Mammary epithelial cell (primary cell): ENCODE measurements at regions not wholly inside any gene's neighbourhood (a gene's known extent, or its start where the extent isn't known, plus 50 kb on each side); places are given as distances from the start of the nearest gene placed in this dataset.

ENCODE experiments used
- EZH2 ChIP-seq: IDR thresholded peaks from 2 replicates; pipeline ENCODE4 v1.6.1; 2012; ENCODE audit warnings: low read length, inconsistent platforms, borderline replicate concordance
- TF ChIP-seq, protein P1 (sequence below), 2 donors: IDR thresholded peaks in 1 of 2; conservative IDR thresholded peaks in 1 of 2; 2 replicates each; pipeline ENCODE4 v1.5.1; 2011 to 2012; ENCODE audit warnings: inconsistent platforms in 2 of 2, low read length in 2 of 2, mild to moderate bottlenecking in 2 of 2, control low read depth in 1 of 2, low read depth in 1 of 2; ENCODE audit not compliant: insufficient read depth in 1 of 2; ENCODE audit errors: extremely low read depth in 1 of 2

DNA sequence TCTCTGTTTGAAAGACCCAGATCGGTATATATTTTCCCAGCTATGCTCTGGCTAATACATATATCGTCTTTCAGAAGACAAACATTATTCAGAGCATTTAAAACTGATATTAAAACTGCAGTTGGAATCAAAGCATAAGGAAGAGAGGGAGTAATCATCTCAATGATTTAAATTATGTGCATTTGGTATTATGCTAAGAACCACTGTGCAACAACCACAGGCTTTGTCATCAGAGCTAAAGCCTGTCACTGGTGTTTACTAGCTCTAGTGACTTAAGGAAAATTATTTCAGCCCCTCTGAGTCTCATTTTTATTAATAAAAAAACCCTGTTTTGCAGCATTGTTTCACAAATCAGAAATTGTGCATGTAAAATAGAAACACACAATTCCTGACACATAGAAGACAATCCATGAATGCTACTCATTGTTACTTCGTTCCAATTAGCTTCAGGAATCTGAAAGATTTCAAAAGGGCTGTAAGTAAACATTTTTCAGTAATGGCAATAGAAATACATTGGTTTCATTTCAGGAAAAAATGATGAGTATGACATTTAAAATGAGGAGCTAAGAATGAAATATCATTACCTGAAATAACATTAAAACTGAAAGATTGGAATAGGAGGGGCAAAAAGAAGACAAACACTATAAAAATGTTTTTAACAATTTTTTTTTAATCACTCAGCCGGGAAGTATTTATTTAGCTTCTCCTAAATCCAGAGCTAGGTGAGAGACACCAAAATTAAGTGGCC is 136.5 kb upstream of the ADAMTS18 start:
- TF ChIP-seq, protein P1, sequence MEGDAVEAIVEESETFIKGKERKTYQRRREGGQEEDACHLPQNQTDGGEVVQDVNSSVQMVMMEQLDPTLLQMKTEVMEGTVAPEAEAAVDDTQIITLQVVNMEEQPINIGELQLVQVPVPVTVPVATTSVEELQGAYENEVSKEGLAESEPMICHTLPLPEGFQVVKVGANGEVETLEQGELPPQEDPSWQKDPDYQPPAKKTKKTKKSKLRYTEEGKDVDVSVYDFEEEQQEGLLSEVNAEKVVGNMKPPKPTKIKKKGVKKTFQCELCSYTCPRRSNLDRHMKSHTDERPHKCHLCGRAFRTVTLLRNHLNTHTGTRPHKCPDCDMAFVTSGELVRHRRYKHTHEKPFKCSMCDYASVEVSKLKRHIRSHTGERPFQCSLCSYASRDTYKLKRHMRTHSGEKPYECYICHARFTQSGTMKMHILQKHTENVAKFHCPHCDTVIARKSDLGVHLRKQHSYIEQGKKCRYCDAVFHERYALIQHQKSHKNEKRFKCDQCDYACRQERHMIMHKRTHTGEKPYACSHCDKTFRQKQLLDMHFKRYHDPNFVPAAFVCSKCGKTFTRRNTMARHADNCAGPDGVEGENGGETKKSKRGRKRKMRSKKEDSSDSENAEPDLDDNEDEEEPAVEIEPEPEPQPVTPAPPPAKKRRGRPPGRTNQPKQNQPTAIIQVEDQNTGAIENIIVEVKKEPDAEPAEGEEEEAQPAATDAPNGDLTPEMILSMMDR (conservative IDR thresholded peaks at IDR 0.05 in 1 of 2, IDR thresholded peaks at IDR 0.05 in 1 of 2; ENCODE audit: extremely low read depth in 1 of 2, insufficient read depth in 1 of 2, low read depth in 1 of 2, low read length in 2 of 2), result no peak
- no peak for TF ChIP-seq EZH2
